Pancreas (tissue), 10 donors: ENCODE measurements at regions not wholly inside any gene's neighbourhood (a gene's known extent, or its start where the extent isn't known, plus 50 kb on each side); places are given as distances from the start of the nearest gene placed in this dataset.

ENCODE experiments used
- ATAC-seq, 4 donors: fragments of 200-7000 bp; cut with Tn5 transposase; one replicate each; pipeline versions ENCODE4 v1.8.0 to v1.9.1; 2020; ENCODE audit warnings: mild to moderate bottlenecking in 4 of 4, moderate library complexity in 4 of 4
- DNase-seq, 6 donors: peaks; one replicate each; pipeline ENCODE4 v3.0.0-alpha.2; 2020
- FAIRE-seq: peaks from 2 replicates; lab custom pipeline; 2012; peaks lifted over from hg19 to GRCh38; lab: Jason Lieb, UNC
- H3K27ac ChIP-seq, 4 donors: fragments of 200-600 bp; sonication (generic); 1 replicate in 3 of 4; 2 replicates in 1 of 4; pipeline versions ENCODE4 v1.5.0 to v1.8.0; 2020
- H3K27me3 ChIP-seq, 4 donors: fragments of 200-600 bp; one replicate each; pipeline ENCODE4 v1.8.0; 2021
- H3K36me3 ChIP-seq, 3 donors: fragments of 200-600 bp; sonication (generic) in 1 of 3; one replicate each; pipeline versions ENCODE4 v1.5.0 to v1.8.0; 2020 to 2021
- H3K4me1 ChIP-seq, 3 donors: fragments of 200-600 bp; one replicate each; pipeline ENCODE4 v1.8.0; 2021
- H3K4me3 ChIP-seq, 4 donors: fragments of 200-600 bp; sonication (generic) in 2 of 4; one replicate each; pipeline versions ENCODE4 v1.5.0 to v1.8.0; 2020 to 2021
- H3K9me3 ChIP-seq, 4 donors: fragments of 200-600 bp; one replicate each; pipeline ENCODE4 v1.8.0; 2021
- CTCF ChIP-seq, 4 donors: fragments of 200-600 bp; sonication (generic) in 3 of 4; IDR thresholded peaks; one replicate each; pipeline versions ENCODE4 v1.5.0 to v1.8.0; 2021; ENCODE audit warnings: antibody characterized with exemption in 4 of 4
- WGBS, 2 donors: extraction: QIAGEN DNeasy Blood & Tissue Kit; methylation state at CpG; one replicate each; pipeline ENCODE4 v1.1.7; 2013; 5-methylcytosine and 5-hydroxymethylcytosine counted together
- intact Hi-C, 3 donors: fragments of 100-400 bp; cut with DNase I; formaldehyde crosslinking; loops; one replicate each; pipeline versions ENCODE4 v1.11.1 to v1.14.2; 2022
- donor health status: healthy with polysubstance abuse.
- donor health status: DM: no; HTN: no; CAD: no; lungs with moderate emphysema.
- donor health status: DM: no; HTN: no; CAD: no.
- donor health status: control.
- donor health status: control.
- donor health status: Bipolar disorder and iron deficiency.
- donor health status: DM: yes; HTN: yes; CAD: no.
- donor health status: DM: no; HTN: no; CAD: no.
- donor health status: DM: no; HTN: no; CAD: no.
- donor health status: DM: yes; HTN: yes; CAD: no.

- no peaks in the 10 kb centered on the region for H3K36me3 ChIP-seq
- H3K27me3 ChIP-seq, result no peaks in the 10 kb centered on the region
- TF ChIP-seq CTCF (IDR thresholded peaks at IDR 0.05), result no peak
- DNase-seq, result no peak
- FAIRE-seq, result no peak
- WGBS, 2 donors, result 40 to 62% methylated on average over 4 of the region's 4 CpGs
- H3K4me3 ChIP-seq, result no peak overlapping the region
- no peak for ATAC-seq
- H3K27ac ChIP-seq, result no peak overlapping the region
- intact Hi-C loops, result no loop called here
- H3K4me1 ChIP-seq, result no peaks in the 10 kb centered on the region
- H3K9me3 ChIP-seq, result no peaks in the 10 kb centered on the region
These were observed 83.9 kb upstream of the TAS2R1 start for GRCh38 chr5:9713959-9714586.

- H3K4me3 ChIP-seq, result no peak overlapping the region
- WGBS, 2 donors, result 51 to 53% methylated on average over 4 of the region's 4 CpGs
- no peak for DNase-seq
- no peak for TF ChIP-seq CTCF (IDR thresholded peaks at IDR 0.05)
- no peaks in the 10 kb centered on the region for H3K36me3 ChIP-seq
- FAIRE-seq, result no peak
- H3K9me3 ChIP-seq, result no peaks in the 10 kb centered on the region
- no peaks in the 10 kb centered on the region for H3K4me1 ChIP-seq
- H3K27ac ChIP-seq, result no peak overlapping the region
- intact Hi-C loops, result no loop called here
- H3K27me3 ChIP-seq, result no peaks in the 10 kb centered on the region
- no peak for ATAC-seq
These were observed 83.2 kb upstream of the TAS2R1 start for GRCh38 chr5:9713356-9713755.

- FAIRE-seq (no peak), DNase-seq (no peak), ATAC-seq (no peak)
- TF ChIP-seq CTCF (IDR thresholded peaks at IDR 0.05), result no peak
- no peaks in the 10 kb centered on the region for H3K27me3 ChIP-seq
- H3K9me3 ChIP-seq, result no peaks in the 10 kb centered on the region
- H3K27ac ChIP-seq, result no peak overlapping the region
- 59 to 69% methylated on average over 8 of the region's 8 CpGs for whole genome bisulfite sequencing, 2 donors
- H3K36me3 ChIP-seq, result no peaks in the 10 kb centered on the region
- H3K4me3 ChIP-seq, result no peak overlapping the region
- no peaks in the 10 kb centered on the region for H3K4me1 ChIP-seq
- intact Hi-C loops, result no loop called here
These were observed 82.8 kb upstream of the TAS2R1 start for GRCh38 chr5:9712911-9713310.

- Histone ChIP-seq H3K36me3 (no peaks in the 10 kb centered on the region), H3K4me1 (no peaks in the 10 kb centered on the region), H3K27me3 (no peaks in the 10 kb centered on the region), H3K27ac (no peak overlapping the region), H3K9me3 (no peaks in the 10 kb centered on the region), H3K4me3 (no peak overlapping the region)
- no peak for TF ChIP-seq CTCF (IDR thresholded peaks at IDR 0.05)
- DNase-seq, result no peak
- 42 to 45% methylated on average over 4 of the region's 4 CpGs for WGBS, 2 donors
- intact Hi-C loops, result no loop called here
- no peak for FAIRE-seq
- ATAC-seq, result no peak
These were observed 82.4 kb upstream of the TAS2R1 start for GRCh38 chr5:9712506-9712905.

GRCh38 chr5:9710069-9710468 is 79.9 kb upstream of the TAS2R1 start:
- H3K27me3 ChIP-seq, result no peaks in the 10 kb centered on the region
- DNase-seq (no peak), ATAC-seq (no peak), FAIRE-seq (no peak)
- TF ChIP-seq CTCF (IDR thresholded peaks at IDR 0.05), result no peak
- no peak overlapping the region for H3K27ac ChIP-seq
- WGBS, 2 donors, result 68 to 82% methylated on average over 1 of the region's 1 CpG
- no peak overlapping the region for H3K4me3 ChIP-seq
- H3K4me1 ChIP-seq, result no peaks in the 10 kb centered on the region
- H3K36me3 ChIP-seq, result no peaks in the 10 kb centered on the region
- intact Hi-C loops, result no loop called here
- no peaks in the 10 kb centered on the region for H3K9me3 ChIP-seq
